ENCODE measurements at regions not wholly inside any gene's neighbourhood (a gene's known extent, or its start where the extent isn't known, plus 50 kb on each side); places are given as distances from the start of the nearest gene placed in this dataset.

GRCh38 chr5:3364433-3364832 lies 231.2 kb upstream of the IRX1 start:
- TF ChIP-seq CTCF (IDR thresholded peaks at IDR 0.05) (no peak), POLR2A (IDR thresholded peaks at IDR 0.05) (no peak)

Data from body of pancreas (tissue), 4 donors.